Thymus (tissue), 11 donors: ENCODE measurements at regions not wholly inside any gene's neighbourhood (a gene's known extent, or its start where the extent isn't known, plus 50 kb on each side); places are given as distances from the start of the nearest gene placed in this dataset.
"Not testable (repeated sequence)": the region's sequence is repeated elsewhere in the genome, so short reads cannot be mapped to it uniquely, and the experiment has no call there.

ENCODE experiments used
- DNase-seq, 9 donors: peaks; one replicate each; pipeline ENCODE4 v3.0.0-alpha.2; 2013; ENCODE audit warnings: low spot score in 9 of 9, low read depth in 6 of 9, missing footprints in 1 of 9
- H3K27ac ChIP-seq, 2 donors: one replicate each; pipeline ENCODE4 v1.5.1; 2013; ENCODE audit warnings: control low read depth in 1 of 2, low read depth in 1 of 2, low read length in 1 of 2, mild to moderate bottlenecking in 1 of 2, moderate library complexity in 1 of 2
- H3K27me3 ChIP-seq, 2 donors: one replicate each; pipeline ENCODE4 v1.5.1; 2013; ENCODE audit warnings: low read length in 1 of 2; ENCODE audit not compliant: control insufficient read depth in 2 of 2, insufficient read depth in 1 of 2
- H3K36me3 ChIP-seq, 2 donors: one replicate each; pipeline ENCODE4 v1.5.1; 2013; ENCODE audit warnings: low read length in 1 of 2, mild to moderate bottlenecking in 1 of 2, moderate library complexity in 1 of 2; ENCODE audit not compliant: control insufficient read depth in 2 of 2, insufficient read depth in 2 of 2
- H3K4me1 ChIP-seq, 2 donors: one replicate each; pipeline ENCODE4 v1.5.1; 2013; ENCODE audit warnings: low read length in 2 of 2; ENCODE audit not compliant: control insufficient read depth in 2 of 2, insufficient read depth in 2 of 2
- H3K4me3 ChIP-seq, 2 donors: one replicate each; pipeline ENCODE4 v1.5.1; 2013; ENCODE audit warnings: low read length in 2 of 2, control low read depth in 1 of 2, mild to moderate bottlenecking in 1 of 2
- H3K9me3 ChIP-seq, 2 donors: one replicate each; pipeline ENCODE4 v1.5.1; 2013; ENCODE audit warnings: low read length in 1 of 2, mild to moderate bottlenecking in 1 of 2; ENCODE audit not compliant: control insufficient read depth in 2 of 2, insufficient read depth in 1 of 2
- WGBS: extraction: QIAGEN DNeasy Blood & Tissue Kit; methylation state at CpG from one replicate; pipeline ENCODE4 v1.1.7; 2013; 5-methylcytosine and 5-hydroxymethylcytosine counted together
- donor health status: healthy.

- H3K4me3 ChIP-seq, H3K9me3 ChIP-seq, H3K27me3 ChIP-seq, DNase-seq, H3K36me3 ChIP-seq, H3K27ac ChIP-seq, H3K4me1 ChIP-seq: not testable (repeated sequence)
- 93% methylated on average over 21 of the region's 21 CpGs for WGBS
These were observed 254.9 kb upstream of the CNR1 start for GRCh38 chr6:88420967-88421488.

GRCh38 chr6:88418921-88419810 is 253.0 kb upstream of the CNR1 start:
- not testable (repeated sequence) for DNase-seq, H3K4me3 ChIP-seq, H3K36me3 ChIP-seq, H3K27me3 ChIP-seq, H3K4me1 ChIP-seq, H3K27ac ChIP-seq, H3K9me3 ChIP-seq
- 86% methylated on average over 13 of the region's 13 CpGs for WGBS

- not testable (repeated sequence) for H3K9me3 ChIP-seq, DNase-seq, H3K36me3 ChIP-seq, H3K4me1 ChIP-seq, H3K27ac ChIP-seq, H3K27me3 ChIP-seq, H3K4me3 ChIP-seq
- WGBS = 85% methylated on average over 5 of the region's 5 CpGs
These were observed 251.2 kb upstream of the CNR1 start for GRCh38 chr6:88417361-88417760.

- Histone ChIP-seq H3K4me1 (no peaks in the 10 kb centered on the region), H3K4me3 (no peak overlapping the region), H3K27ac (no peak overlapping the region), H3K9me3 (no peaks in the 10 kb centered on the region), H3K27me3 (no peaks in the 10 kb centered on the region), H3K36me3 (no peaks in the 10 kb centered on the region)
- WGBS = 50% methylated on average over 1 of the region's 1 CpG
- DNase-seq = no peak
These were observed 247.3 kb upstream of the CNR1 start for GRCh38 chr6:88413459-88413858.

- not testable (repeated sequence) for H3K4me3 ChIP-seq, H3K27ac ChIP-seq, H3K27me3 ChIP-seq, H3K9me3 ChIP-seq, H3K36me3 ChIP-seq, H3K4me1 ChIP-seq, DNase-seq
- WGBS = 97% methylated on average over 4 of the region's 4 CpGs
These were observed 242.2 kb upstream of the CNR1 start for GRCh38 chr6:88408355-88408754.

GRCh38 chr6:88406674-88407073 is 240.5 kb upstream of the CNR1 start:
- not testable (repeated sequence) for H3K27ac ChIP-seq, H3K36me3 ChIP-seq, DNase-seq, H3K9me3 ChIP-seq, H3K4me1 ChIP-seq, H3K4me3 ChIP-seq, H3K27me3 ChIP-seq
- 90% methylated on average over 19 of the region's 19 CpGs for WGBS

GRCh38 chr6:88403486-88403885 is 237.3 kb upstream of the CNR1 start:
- H3K4me3 ChIP-seq = no peak overlapping the region
- H3K9me3 ChIP-seq = no peaks in the 10 kb centered on the region
- no peaks in the 10 kb centered on the region for H3K4me1 ChIP-seq
- H3K27ac ChIP-seq = no peak overlapping the region
- no peaks in the 10 kb centered on the region for H3K36me3 ChIP-seq
- no peak for DNase-seq
- WGBS = 86% methylated on average over 1 of the region's 1 CpG
- H3K27me3 ChIP-seq = no peaks in the 10 kb centered on the region

GRCh38 chr6:88402909-88403308 is 236.8 kb upstream of the CNR1 start:
- WGBS = 97% methylated on average over 3 of the region's 3 CpGs
- H3K4me1 ChIP-seq = no peaks in the 10 kb centered on the region
- H3K27me3 ChIP-seq = no peaks in the 10 kb centered on the region
- no peak overlapping the region for H3K4me3 ChIP-seq
- no peak for DNase-seq
- H3K9me3 ChIP-seq = no peaks in the 10 kb centered on the region
- H3K27ac ChIP-seq = no peak overlapping the region
- H3K36me3 ChIP-seq = no peaks in the 10 kb centered on the region

- DNase-seq, H3K9me3 ChIP-seq, H3K4me3 ChIP-seq, H3K36me3 ChIP-seq, H3K4me1 ChIP-seq, H3K27ac ChIP-seq, H3K27me3 ChIP-seq: not testable (repeated sequence)
- 84% methylated on average over 7 of the region's 7 CpGs for WGBS
These were observed 224.9 kb upstream of the CNR1 start for GRCh38 chr6:88390998-88391397.
